Thoracic aorta (tissue), 2 donors: ENCODE measurements at regions not wholly inside any gene's neighbourhood (a gene's known extent, or its start where the extent isn't known, plus 50 kb on each side); places are given as distances from the start of the nearest gene placed in this dataset.

ENCODE experiments used
- ATAC-seq: fragments of 150-250 bp; one replicate; pipeline ENCODE4 v1.8.0; 2017; ENCODE audit warnings: low read depth; ENCODE audit not compliant: insufficient number of reproducible peaks, low FRiP score
- DNase-seq: peaks from one replicate; pipeline ENCODE4 v3.0.0-alpha.2; 2020; ENCODE audit warnings: low spot score
- H3K27ac ChIP-seq, 2 donors: fragments of 200-600 bp; sonication (generic); 1 replicate in 1 of 2; 2 replicates in 1 of 2; pipeline ENCODE4 v1.5.1; 2016; ENCODE audit warnings: mild to moderate bottlenecking in 2 of 2, moderate library complexity in 2 of 2
- H3K27me3 ChIP-seq: fragments of 200-600 bp; sonication (generic); replicated peaks from 2 replicates; pipeline ENCODE4 v1.6.0; 2016; ENCODE audit warnings: mild to moderate bottlenecking; ENCODE audit not compliant: insufficient read depth
- H3K36me3 ChIP-seq: fragments of 200-600 bp; sonication (generic); one replicate; pipeline ENCODE4 v1.5.1; 2016
- H3K4me1 ChIP-seq, 2 donors: fragments of 200-600 bp; sonication (generic); 1 replicate in 1 of 2; 2 replicates in 1 of 2; pipeline versions ENCODE4 v1.5.1 to v1.6.0; 2016; ENCODE audit warnings: low read depth in 2 of 2, mild to moderate bottlenecking in 1 of 2; ENCODE audit not compliant: control insufficient read depth in 1 of 2
- H3K4me3 ChIP-seq: fragments of 200-600 bp; sonication (generic); 2 replicates; pipeline ENCODE4 v1.5.1; 2016; ENCODE audit warnings: mild to moderate bottlenecking
- H3K9me3 ChIP-seq: fragments of 200-600 bp; sonication (generic); 2 replicates; pipeline ENCODE4 v1.5.1; 2016
- CTCF ChIP-seq: fragments of 200-600 bp; sonication (generic); IDR thresholded peaks from one replicate; pipeline ENCODE4 v1.5.1; 2019; ENCODE audit warnings: antibody characterized with exemption

- Histone ChIP-seq H3K9me3 (no peaks in the 10 kb centered on the region), H3K36me3 (no peaks in the 10 kb centered on the region), H3K27ac (no peak overlapping the region), H3K27me3 (no peaks in the 10 kb centered on the region), H3K4me1 (no peaks in the 10 kb centered on the region), H3K4me3 (no peak overlapping the region)
- DNase-seq = no peak
- no peak for ATAC-seq
- TF ChIP-seq CTCF = no peak
These were observed 55.4 kb upstream of the PLAC1 start for GRCh38 chrX:134713618-134714107.

GRCh38 chrX:134712272-134712671, 54.0 kb upstream of the PLAC1 start:
- no peak for TF ChIP-seq CTCF
- Histone ChIP-seq H3K4me3 (no peak overlapping the region), H3K27me3 (no peaks in the 10 kb centered on the region), H3K27ac (no peak overlapping the region), H3K9me3 (no peaks in the 10 kb centered on the region), H3K4me1 (no peaks in the 10 kb centered on the region), H3K36me3 (no peaks in the 10 kb centered on the region)
- DNase-seq = no peak
- no peak for ATAC-seq

- Histone ChIP-seq H3K4me1 (no peaks in the 10 kb centered on the region), H3K4me3 (no peak overlapping the region), H3K36me3 (no peaks in the 10 kb centered on the region), H3K9me3 (no peaks in the 10 kb centered on the region), H3K27ac (no peak overlapping the region), H3K27me3 (no peaks in the 10 kb centered on the region)
- DNase-seq (no peak), ATAC-seq (no peak)
- TF ChIP-seq CTCF = no peak
These were observed 53.1 kb upstream of the PLAC1 start for GRCh38 chrX:134711135-134711921.
